ENCODE measurements at regions not wholly inside any gene's neighbourhood (a gene's known extent, or its start where the extent isn't known, plus 50 kb on each side); places are given as distances from the start of the nearest gene placed in this dataset.

- 79 to 90% methylated on average over 5 of the region's 5 CpGs for WGBS, 2 donors (ENCODE audit: low coverage in 1 of 2)
- TF ChIP-seq CTCF (IDR thresholded peaks at IDR 0.05) = no peak
- no peak for TF ChIP-seq POLR2A (IDR thresholded peaks at IDR 0.05)
- TF ChIP-seq POLR2AphosphoS5 (IDR thresholded peaks at IDR 0.05) = no peak
- no peak for TF ChIP-seq EP300 (IDR thresholded peaks at IDR 0.05)
- Histone ChIP-seq H3K9me3 (peaks cover 0 to 18% (median 0%) of the 10 kb centered on the region in 3 donors), H3K27ac (no peak overlapping the region), H3K36me3 (no peaks in the 10 kb centered on the region), H3K4me1 (no peaks in the 10 kb centered on the region), H3K4me3 (no peak overlapping the region), H3K27me3 (no peaks in the 10 kb centered on the region)
- ATAC-seq = no peak
Observed at GRCh38 chr13:85545771-85546170, 253.4 kb downstream of the SLITRK6 start.

GRCh38 chr13:85544756-85545155, 254.5 kb downstream of the SLITRK6 start:
- WGBS, 2 donors (ENCODE audit: low coverage in 1 of 2) = 92 to 100% methylated on average over 1 of the region's 1 CpG
- TF ChIP-seq CTCF (IDR thresholded peaks at IDR 0.05) = no peak
- no peaks in the 10 kb centered on the region for H3K36me3 ChIP-seq
- no peaks in the 10 kb centered on the region for H3K4me1 ChIP-seq
- no peak for ATAC-seq
- H3K9me3 ChIP-seq = peaks cover 0 to 16% (median 0%) of the 10 kb centered on the region in 3 donors
- no peak overlapping the region for H3K27ac ChIP-seq
- H3K4me3 ChIP-seq = no peak overlapping the region
- no peaks in the 10 kb centered on the region for H3K27me3 ChIP-seq

GRCh38 chr13:85543144-85543543, 256.1 kb downstream of the SLITRK6 start:
- ATAC-seq = no peak
- Histone ChIP-seq H3K27me3 (no peaks in the 10 kb centered on the region), H3K9me3 (peaks cover 0 to 5% (median 0%) of the 10 kb centered on the region in 3 donors), H3K4me3 (no peak overlapping the region), H3K36me3 (no peaks in the 10 kb centered on the region), H3K4me1 (no peaks in the 10 kb centered on the region), H3K27ac (no peak overlapping the region)
- no peak for TF ChIP-seq POLR2A (IDR thresholded peaks at IDR 0.05)
- TF ChIP-seq EP300 (IDR thresholded peaks at IDR 0.05) = no peak
- no peak for TF ChIP-seq CTCF (IDR thresholded peaks at IDR 0.05)
- TF ChIP-seq POLR2AphosphoS5 (IDR thresholded peaks at IDR 0.05) = no peak
- WGBS, 2 donors (ENCODE audit: low coverage in 1 of 2) = 57% methylated on average over 2 of the region's 2 CpGs

- H3K36me3 ChIP-seq = no peaks in the 10 kb centered on the region
- no peaks in the 10 kb centered on the region for H3K4me1 ChIP-seq
- H3K27ac ChIP-seq = no peak overlapping the region
- H3K9me3 ChIP-seq = peaks cover 0 to 5% (median 0%) of the 10 kb centered on the region in 3 donors
- no peak overlapping the region for H3K4me3 ChIP-seq
- TF ChIP-seq CTCF (IDR thresholded peaks at IDR 0.05) (no peak), EP300 (IDR thresholded peaks at IDR 0.05) (no peak), POLR2A (IDR thresholded peaks at IDR 0.05) (no peak), POLR2AphosphoS5 (IDR thresholded peaks at IDR 0.05) (no peak)
- no peaks in the 10 kb centered on the region for H3K27me3 ChIP-seq
- ATAC-seq = no peak
- WGBS, 2 donors (ENCODE audit: low coverage in 1 of 2) = 66 to 83% methylated on average over 2 of the region's 2 CpGs
Observed at GRCh38 chr13:85541476-85541875, 257.7 kb downstream of the SLITRK6 start.

- no peaks in the 10 kb centered on the region for H3K27me3 ChIP-seq
- WGBS, 2 donors (ENCODE audit: low coverage in 1 of 2) = 84 to 85% methylated on average over 4 of the region's 4 CpGs
- no peak overlapping the region for H3K27ac ChIP-seq
- H3K4me1 ChIP-seq = no peaks in the 10 kb centered on the region
- H3K36me3 ChIP-seq = no peaks in the 10 kb centered on the region
- H3K4me3 ChIP-seq = no peak overlapping the region
- ATAC-seq = no peak
- TF ChIP-seq CTCF (IDR thresholded peaks at IDR 0.05) = no peak
- no peak for TF ChIP-seq EP300 (IDR thresholded peaks at IDR 0.05)
- TF ChIP-seq POLR2A (IDR thresholded peaks at IDR 0.05) = no peak
- TF ChIP-seq POLR2AphosphoS5 (IDR thresholded peaks at IDR 0.05) = no peak
- H3K9me3 ChIP-seq = no peaks in the 10 kb centered on the region
Observed at GRCh38 chr13:85538957-85539356, 260.3 kb downstream of the SLITRK6 start.
